Large intestine (tissue), 3 donors: ENCODE measurements at regions not wholly inside any gene's neighbourhood (a gene's known extent, or its start where the extent isn't known, plus 50 kb on each side); places are given as distances from the start of the nearest gene placed in this dataset.

ENCODE experiments used
- DNase-seq, 2 donors: peaks; one replicate each; pipeline versions ENCODE4 v3.0.0 to v3.0.0-alpha.2; 2013
- H3K27ac ChIP-seq: one replicate; pipeline ENCODE4 v1.5.1; 2013; ENCODE audit warnings: low read length
- H3K27me3 ChIP-seq: 2 replicates; pipeline ENCODE4 v1.6.1; 2013; ENCODE audit warnings: low read length; ENCODE audit not compliant: control insufficient read depth, insufficient read depth
- H3K36me3 ChIP-seq: 2 replicates; pipeline ENCODE4 v1.6.1; 2013; ENCODE audit warnings: low read length; ENCODE audit not compliant: control insufficient read depth, insufficient read depth
- H3K4me1 ChIP-seq: one replicate; pipeline ENCODE4 v1.6.1; 2013; ENCODE audit warnings: low read length; ENCODE audit not compliant: control insufficient read depth, insufficient read depth
- H3K4me3 ChIP-seq: one replicate; pipeline ENCODE4 v1.5.1; 2013; ENCODE audit warnings: low read length
- H3K9me3 ChIP-seq: one replicate; pipeline ENCODE4 v1.6.1; 2013; ENCODE audit warnings: mild to moderate bottlenecking, low read depth, low read length, moderate library complexity; ENCODE audit not compliant: control insufficient read depth
- WGBS: methylation state at CpG from one replicate; pipeline ENCODE4 v1.1.5; 2013; ENCODE audit warnings: low lambda C conversion rate; ENCODE audit not compliant: insufficient coverage; 5-methylcytosine and 5-hydroxymethylcytosine counted together

- H3K4me3 ChIP-seq = no peak overlapping the region
- H3K4me1 ChIP-seq = peaks cover 9% of the 10 kb centered on the region
- DNase-seq = no peak
- H3K9me3 ChIP-seq = no peaks in the 10 kb centered on the region
- peak overlapping the region; percentile 3 for H3K27ac ChIP-seq
- WGBS = 67% methylated on average over 3 of the region's 7 CpGs
- H3K27me3 ChIP-seq = no peaks in the 10 kb centered on the region
- no peaks in the 10 kb centered on the region for H3K36me3 ChIP-seq
These were observed 53.5 kb upstream of the RMDN2 start for GRCh38 chr2:37871456-37872191.

DNA sequence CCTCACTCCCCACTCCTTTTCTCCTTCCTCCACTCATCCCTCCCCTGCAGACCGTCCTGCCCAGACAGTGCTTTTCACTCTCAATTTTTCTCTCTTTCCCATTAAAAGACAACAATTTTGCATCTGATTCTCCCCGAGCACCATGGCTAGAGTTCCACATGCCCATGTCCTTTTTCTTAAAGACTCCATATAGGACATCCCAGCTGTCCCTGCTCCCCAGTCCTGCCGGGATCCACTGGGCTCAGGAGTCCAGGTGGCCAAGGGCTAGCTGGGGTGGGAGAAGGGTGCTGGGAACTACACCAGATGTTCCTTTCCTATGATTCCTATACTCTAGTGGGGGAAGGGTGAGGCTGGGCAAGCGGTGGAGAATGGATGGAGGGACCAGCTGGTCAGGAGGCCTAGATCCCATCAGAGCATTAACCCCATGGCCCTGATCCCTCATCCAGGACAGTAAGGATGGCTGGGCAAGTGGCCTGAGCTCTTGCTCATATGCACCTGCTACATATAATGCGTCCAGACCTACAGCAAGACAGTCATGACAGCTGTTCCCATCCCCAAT, 52.8 kb upstream of the RMDN2 start:
- no peaks in the 10 kb centered on the region for H3K27me3 ChIP-seq
- no peak overlapping the region for H3K4me3 ChIP-seq
- no peaks in the 10 kb centered on the region for H3K36me3 ChIP-seq
- H3K9me3 ChIP-seq = no peaks in the 10 kb centered on the region
- WGBS = 67% methylated on average over 1 of the region's 5 CpGs
- peak overlapping the region; percentile 3 for H3K27ac ChIP-seq
- no peak for DNase-seq
- H3K4me1 ChIP-seq = peaks cover 9% of the 10 kb centered on the region

DNA sequence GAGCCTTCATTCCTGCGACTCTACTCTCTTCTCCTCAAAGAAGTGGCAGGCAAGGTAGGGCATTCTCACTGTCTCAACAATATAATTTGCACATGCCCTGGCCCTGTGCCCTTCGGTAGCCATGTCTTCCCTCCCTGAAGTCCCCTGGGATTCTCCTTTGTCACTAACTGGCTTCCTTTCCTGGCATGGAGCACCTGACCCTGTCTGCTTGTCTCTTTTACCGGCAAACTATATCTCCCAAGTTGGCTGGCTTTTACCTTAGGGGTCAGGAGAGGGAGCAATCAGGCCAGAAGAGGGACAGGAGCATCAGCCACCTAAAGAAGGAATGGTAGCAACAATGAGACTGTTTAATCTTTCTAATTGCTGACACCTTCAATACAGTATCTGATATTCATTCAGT, 51.9 kb upstream of the RMDN2 start:
- H3K36me3 ChIP-seq = no peaks in the 10 kb centered on the region
- no peaks in the 10 kb centered on the region for H3K9me3 ChIP-seq
- H3K4me1 ChIP-seq = peaks cover 9% of the 10 kb centered on the region
- H3K4me3 ChIP-seq = no peak overlapping the region
- DNase-seq = no peak
- H3K27ac ChIP-seq = no peak overlapping the region
- no CpG with 5 or more reads among the region's 3 CpGs for WGBS
- no peaks in the 10 kb centered on the region for H3K27me3 ChIP-seq

GRCh38 chr2:37873749-37874330, 51.2 kb upstream of the RMDN2 start:
- DNase-seq = no peak
- Histone ChIP-seq H3K4me1 (peaks cover 9% of the 10 kb centered on the region), H3K27me3 (no peaks in the 10 kb centered on the region), H3K36me3 (no peaks in the 10 kb centered on the region), H3K4me3 (no peak overlapping the region), H3K27ac (no peak overlapping the region), H3K9me3 (no peaks in the 10 kb centered on the region)
- WGBS = no CpG with 5 or more reads among the region's 7 CpGs

DNA sequence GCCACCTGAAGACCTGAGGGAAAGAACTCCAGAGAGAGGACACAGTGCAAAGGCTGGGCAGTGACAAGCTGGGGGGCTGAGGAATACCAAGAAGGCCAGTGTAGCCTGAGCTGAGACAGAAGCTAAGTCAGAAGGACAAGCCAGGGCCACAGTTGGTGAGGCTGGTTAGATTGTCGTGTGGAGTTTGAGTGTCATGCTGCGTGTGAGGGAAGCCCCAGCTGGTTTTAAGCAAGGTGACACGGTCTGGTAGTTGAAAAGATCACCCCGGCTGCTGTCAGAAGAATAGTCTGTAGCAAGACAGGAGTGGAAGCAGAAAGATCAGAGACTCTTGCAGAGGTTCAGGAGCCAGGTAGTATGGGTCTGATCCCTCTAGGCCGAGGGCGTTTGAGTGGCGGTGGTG, 50.6 kb upstream of the RMDN2 start:
- no peak for DNase-seq
- Histone ChIP-seq H3K27me3 (no peaks in the 10 kb centered on the region), H3K36me3 (no peaks in the 10 kb centered on the region), H3K9me3 (no peaks in the 10 kb centered on the region), H3K27ac (no peak overlapping the region), H3K4me3 (no peak overlapping the region), H3K4me1 (peaks cover 9% of the 10 kb centered on the region)
- no CpG with 5 or more reads among the region's 7 CpGs for WGBS
